HG02610 (cell line): ENCODE measurements at regions not wholly inside any gene's neighbourhood (a gene's known extent, or its start where the extent isn't known, plus 50 kb on each side); places are given as distances from the start of the nearest gene placed in this dataset.

ENCODE experiments used
- ATAC-seq: cut with Tn5 transposase; IDR thresholded peaks from one replicate; pipeline ENCODE4 v1.9.1; 2021; ENCODE audit warnings: mild to moderate bottlenecking, moderate library complexity; ENCODE audit not compliant: unreplicated experiment

DNA sequence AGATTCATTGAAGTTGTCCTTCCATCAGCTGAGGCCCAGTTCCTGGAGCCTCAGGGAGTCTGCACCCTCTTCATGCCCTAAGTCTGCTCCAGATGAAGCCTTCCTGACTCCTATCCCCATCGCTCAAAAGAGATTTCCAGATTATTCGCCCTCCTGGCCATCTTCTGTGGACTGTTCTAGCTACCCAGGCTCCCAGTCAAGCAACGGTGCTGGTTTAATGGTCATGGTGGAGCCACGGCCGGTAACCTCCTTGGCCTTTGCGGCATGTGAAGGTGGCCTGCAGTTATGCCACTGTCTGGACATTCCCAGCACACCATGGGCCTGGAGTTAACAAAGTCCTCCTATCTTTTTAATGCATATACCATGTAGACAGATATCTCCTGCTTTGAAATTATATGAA lies 140.1 kb upstream of the ASB18 start:
- no peak for ATAC-seq

DNA sequence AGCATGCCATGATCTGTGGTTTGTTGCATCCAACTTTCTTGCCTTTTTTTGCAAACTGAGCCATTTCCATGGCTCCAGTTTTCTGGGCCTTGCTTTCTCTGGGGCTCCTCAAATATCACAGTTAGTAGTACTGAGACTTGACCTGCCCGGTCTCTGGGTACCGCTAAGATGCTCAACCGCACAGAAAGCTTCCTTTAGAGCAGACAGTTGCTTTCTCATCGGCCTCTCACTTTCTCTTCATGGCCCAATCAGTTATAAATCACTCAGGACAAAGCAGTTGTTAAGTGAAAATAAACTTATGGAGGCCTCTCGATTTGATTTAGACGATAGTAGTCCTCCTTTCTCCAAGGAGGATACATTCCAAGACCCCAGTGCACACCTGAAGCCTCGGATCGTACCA lies 141.2 kb upstream of the ASB18 start:
- no peak for ATAC-seq

DNA sequence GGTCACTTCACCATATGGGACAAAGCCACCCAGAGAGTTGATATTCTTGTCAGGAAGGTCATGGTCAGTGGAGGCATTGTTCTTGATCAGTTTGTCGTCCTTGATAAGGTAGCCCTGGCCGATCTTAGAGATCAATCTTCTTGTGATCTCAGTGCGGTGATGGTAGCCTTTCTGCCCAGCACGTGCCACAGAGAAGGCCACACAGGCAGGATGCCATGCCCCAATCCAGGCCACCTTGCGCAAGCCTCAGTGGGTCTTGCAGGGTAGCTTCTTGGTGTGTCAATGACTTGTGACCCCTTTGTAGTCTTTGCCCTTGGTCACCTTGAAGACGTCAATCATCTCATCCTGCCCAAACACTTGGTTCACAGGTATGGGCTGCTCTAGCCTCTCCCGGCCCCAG lies 143.9 kb upstream of the ASB18 start:
- no peak for ATAC-seq

DNA sequence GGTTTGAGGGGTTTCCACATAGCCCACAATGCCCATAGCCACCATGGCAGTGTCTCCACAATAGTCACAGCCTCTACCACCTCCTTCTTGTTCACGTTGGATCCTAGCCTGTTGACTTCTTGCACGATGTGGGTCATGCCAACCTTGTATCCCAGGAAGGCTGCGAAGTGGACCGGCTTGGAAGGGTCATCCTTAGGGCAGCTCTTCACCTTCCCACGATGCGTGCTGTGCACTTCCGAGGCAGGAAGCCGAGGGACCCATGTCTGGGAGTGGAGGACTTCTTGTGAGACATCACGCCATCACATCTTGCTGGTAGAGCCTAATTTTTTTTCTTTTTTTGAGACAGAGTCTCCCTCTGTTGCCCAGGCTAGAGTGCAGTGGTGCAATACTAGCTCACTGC lies 144.6 kb upstream of the ASB18 start:
- ATAC-seq, result no peak

DNA sequence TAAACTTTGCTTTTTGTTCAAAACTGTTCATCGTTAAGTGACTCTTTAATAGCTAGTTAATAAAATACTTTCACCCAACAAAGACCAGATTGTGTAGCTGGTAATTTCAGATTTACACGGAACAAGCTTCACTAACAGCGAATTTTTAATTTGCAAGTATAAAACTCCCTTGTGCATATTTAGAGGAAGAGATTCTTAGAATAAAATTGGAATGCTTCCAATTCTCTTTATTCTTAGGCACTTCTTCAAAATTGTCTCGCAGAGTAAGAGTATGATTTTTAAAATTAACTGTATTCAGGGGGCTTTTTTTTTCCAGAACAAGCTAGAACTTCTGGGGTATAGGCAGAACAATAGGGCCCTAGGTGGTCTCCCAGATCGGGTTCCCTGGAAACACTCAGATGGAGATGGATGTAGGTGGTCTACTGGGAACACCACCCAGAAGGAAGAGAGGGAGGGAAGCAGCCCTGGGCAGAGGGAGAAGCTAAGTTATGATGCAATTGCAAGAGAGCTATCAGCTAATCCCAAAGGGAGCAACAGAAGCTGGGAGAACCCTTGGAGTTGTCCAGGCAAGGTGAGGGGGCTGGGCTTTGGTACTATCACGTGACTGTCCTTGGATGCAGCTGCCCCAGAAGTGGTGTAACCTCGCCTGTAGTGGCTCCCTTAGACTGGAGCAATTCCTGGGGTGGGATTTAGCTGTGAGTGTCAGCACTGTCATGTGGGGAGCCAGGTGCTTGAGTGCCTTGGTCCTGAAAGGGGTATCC lies 151.7 kb upstream of the ASB18 start:
- no peak for ATAC-seq

DNA sequence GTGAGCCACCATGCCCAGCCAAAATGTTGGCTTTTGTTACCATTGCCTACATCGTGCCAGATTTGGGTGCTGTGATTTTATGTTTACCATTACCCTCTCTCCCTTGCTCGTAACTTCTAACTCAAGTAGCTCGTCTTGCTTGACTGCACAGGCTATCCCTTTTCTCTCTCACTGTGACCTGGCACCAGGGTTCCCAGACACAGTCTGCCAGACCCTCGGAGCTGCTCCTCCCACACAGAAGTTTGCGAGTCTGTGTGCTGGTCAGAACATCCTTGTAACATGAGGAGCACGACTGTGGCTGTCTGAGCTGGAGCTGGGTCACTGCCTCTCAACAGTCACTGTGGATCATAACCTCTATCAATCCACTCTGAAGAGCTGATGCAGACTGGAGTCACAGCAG lies 152.5 kb upstream of the ACKR3 start:
- no peak for ATAC-seq

DNA sequence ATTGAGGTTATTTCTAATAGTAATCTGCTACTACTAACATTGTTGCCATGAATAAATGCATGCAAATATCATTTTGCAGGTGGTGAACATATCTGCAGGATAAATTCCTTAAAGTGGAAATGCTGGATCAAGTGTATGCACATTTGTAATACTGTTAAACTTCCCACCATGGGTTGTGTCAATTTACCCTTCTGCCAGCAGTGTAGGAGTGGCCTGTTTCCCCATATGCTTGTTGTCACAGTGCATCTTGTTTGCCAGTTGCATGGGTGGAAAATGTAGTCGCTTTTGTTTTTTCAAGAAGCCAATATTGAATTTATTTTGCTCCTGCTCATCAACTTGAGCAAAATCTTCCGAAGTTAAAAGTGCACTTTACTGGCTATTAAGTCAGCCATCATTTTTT lies 139.0 kb upstream of the ACKR3 start:
- no peak for ATAC-seq

DNA sequence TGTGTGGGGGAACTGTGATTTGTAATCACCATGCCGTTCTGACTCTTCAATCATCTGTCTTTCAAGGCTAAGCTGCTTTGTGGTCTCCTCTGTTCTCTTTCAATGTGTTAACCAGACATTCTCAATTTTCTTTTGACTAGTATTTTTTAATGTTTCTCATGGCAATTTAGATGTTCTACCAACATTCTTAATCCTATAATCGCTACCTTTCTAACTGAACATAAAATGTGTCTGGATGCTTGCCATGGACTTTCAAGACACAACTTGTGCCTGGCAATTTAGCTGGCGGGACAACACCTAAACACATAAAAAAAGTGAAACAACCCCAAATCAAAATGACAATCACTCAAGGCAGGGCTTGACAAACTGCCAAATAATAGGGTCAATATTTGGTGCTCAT lies 135.0 kb upstream of the ACKR3 start:
- ATAC-seq, result no peak

DNA sequence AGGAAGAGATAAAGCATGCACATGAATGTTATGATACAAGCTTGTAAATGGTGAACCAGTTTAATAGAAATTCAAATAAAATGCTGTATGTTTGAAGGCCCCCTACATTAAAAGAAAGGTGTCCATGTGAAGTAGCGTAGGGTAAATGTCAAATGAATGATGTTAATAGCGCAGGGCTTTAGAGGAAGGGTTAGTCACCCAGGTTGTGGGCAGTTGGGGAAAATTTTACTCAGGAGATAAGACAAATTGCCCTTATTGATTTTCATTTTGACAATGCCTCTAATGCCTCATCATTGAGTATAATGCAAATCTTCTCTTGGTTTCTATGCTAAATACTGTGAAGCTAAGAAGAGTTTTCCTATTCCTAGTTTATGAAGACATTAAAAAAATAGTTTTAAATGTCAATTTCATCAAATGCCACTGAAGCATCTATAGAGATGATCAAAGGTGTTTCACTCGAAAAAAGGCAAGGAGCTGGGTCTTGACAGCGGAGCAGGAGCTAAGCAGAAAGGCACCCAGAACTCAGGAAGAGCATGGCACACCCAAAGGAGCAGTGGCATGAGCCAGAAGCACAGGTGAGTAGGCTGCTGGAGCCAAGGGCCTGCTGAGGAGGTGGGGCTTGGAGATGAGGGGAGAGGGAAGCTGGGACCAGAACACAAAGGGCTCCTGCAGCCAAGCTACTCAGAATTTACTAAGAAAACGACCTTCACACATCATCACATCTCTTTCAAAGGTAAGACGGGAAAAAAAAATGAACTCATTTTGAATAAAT lies 129.3 kb upstream of the ACKR3 start:
- ATAC-seq, result no peak

DNA sequence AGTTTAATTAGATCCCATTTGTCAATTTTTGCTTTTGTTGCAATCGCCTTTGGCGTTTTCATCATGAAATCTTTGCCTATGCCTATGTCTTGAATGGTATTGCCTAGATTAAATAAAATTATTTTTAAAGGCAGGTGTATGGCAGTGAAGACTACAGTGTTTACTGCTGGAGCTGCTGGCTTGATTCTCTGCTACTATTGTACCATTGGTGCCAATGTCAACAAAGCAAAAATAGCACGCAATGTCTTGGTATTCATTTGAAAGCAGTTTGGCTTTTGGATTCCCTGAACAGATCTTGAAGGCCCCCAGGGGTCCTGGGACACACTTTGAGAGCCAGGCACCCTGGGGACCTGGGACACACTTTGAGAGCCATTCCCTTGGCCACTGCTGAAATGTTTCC lies 125.4 kb upstream of the ACKR3 start:
- no peak for ATAC-seq

DNA sequence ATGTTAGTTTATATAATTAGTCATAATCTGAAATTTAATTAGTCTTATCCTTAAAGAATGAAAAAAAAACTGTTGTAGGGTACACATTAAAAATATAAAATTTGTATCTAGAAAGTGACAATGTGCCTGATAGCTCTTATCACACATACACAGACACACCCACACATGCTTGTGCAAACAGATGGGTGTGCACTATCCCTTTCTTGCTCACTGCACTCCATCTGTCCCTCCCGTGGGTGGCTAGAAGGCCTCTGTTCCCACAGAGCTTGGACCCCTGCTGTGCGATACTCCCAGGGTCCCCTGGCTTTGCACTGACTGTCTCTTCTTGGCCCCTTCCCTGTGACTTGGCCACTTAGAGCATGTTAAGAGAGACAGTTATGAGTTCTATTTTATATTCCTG lies 123.9 kb upstream of the ACKR3 start:
- ATAC-seq, result no peak

DNA sequence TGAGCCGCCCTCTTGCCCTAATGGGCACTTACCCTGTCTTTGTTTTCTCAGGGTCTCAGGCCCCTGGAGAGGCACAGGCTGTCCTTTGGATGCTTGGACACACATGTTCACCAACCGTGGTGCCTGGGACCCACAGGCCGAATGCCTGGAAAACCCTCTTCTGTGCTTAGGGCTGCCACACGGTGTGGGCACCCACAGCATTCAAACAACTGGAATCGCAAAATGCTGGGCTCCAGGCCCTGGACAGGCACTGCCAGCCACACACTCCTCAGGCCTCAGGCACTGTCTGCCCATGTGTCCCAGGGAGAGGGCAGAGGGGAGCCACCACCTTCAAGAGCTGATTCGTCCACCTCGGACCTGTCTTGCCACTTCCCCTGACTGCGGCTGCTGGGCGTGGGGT lies 123.1 kb upstream of the ACKR3 start:
- ATAC-seq, result no peak

DNA sequence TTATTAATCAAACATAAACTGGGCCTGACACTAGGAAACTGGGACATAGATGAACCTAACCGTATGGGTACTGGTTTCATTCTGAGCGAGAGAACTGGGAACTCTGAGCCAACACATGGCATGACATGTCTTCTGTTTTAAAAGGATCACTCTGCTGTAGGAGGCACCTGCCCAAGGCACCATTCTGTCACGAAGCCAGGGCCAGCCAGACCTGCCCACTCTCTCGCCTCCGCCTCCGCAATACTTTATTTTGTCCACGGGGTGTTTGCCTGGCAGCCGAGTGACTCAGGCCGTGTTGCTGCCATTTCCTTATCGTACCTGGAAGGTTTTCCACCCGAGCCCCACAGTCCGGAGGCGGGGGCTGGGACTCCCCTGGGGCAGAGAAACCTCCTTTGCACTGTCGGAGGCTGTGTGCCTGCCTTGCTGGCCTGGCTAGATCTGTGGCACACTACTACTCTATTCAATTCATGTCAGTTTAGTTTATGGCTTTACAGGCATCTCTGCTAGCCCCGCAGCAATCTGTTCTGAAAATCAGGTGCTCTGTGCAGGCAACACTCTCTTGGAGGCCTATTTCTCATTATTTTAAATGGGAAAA lies 120.4 kb upstream of the ACKR3 start:
- no peak for ATAC-seq

DNA sequence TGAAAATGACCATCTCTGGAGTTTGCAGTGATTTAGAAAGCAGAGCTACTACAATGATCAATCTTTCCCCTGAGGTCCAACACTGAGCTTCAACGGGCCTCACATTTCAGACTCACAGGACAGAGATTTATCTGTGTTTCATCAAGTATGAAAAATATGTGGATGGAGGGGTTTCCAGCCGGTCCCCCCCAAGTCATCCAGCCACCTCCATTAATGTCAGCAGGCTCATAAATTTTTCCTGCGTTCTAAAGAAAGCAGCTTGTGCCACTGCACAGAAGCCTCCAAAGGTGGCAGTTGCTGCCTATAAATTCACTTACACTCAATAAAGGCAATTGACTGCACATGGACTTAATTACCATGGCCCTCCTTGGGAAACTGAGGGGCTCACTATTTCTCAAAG lies 117.4 kb upstream of the ACKR3 start:
- no peak for ATAC-seq

DNA sequence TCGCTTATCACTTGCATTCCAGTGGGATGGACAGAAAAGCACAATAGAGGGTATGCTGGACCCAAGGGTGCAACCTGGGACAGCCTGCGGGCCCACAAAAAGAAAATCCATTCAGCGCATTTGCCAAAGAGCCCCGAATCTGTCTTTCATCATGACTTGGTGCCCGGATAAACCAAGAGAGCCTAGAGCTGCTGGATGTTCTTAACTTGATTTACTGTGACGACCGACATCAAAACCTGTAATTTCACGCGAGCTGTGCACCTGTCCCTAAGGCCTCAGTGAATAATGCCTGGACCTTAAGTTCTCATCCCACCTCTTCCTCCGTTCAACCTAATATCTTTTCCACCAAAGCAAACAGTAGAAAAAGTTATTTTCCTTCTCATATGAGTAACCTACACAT lies 115.5 kb upstream of the ACKR3 start:
- no peak for ATAC-seq

DNA sequence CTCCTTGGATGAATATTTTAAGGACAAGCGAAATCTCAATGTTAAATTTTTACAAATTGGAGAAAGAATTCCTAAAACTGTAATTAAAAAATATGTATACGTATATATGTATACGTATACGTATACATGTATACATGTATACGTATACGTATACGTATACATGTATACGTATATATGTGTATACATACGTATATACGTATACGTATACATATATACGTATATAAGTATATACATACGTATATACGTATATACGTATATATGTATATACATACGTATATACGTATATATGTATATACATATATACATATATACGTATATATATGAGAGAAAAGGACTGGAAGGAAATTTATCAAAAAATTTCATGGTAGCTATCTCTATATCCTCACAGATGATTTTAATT lies 110.2 kb upstream of the ACKR3 start:
- ATAC-seq, result no peak

DNA sequence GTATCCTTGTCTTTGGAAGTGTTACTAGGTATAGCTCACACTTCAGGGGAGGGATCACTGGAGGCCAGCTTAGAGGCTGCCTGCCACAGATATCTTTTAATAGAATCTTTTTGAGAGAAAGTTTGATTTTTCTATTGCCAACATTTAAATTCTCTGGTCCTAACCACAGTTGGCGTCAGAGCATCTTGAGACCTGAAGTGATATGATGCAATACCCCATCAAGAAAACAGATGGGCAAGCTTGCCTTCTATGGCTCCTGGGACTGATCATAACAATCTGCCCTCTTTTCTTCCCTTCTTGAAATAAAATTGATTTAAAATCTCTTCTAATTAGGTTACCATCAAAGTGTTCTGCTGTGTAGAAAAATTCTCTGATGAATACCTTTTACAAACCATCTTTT lies 105.5 kb upstream of the ACKR3 start:
- no peak for ATAC-seq

DNA sequence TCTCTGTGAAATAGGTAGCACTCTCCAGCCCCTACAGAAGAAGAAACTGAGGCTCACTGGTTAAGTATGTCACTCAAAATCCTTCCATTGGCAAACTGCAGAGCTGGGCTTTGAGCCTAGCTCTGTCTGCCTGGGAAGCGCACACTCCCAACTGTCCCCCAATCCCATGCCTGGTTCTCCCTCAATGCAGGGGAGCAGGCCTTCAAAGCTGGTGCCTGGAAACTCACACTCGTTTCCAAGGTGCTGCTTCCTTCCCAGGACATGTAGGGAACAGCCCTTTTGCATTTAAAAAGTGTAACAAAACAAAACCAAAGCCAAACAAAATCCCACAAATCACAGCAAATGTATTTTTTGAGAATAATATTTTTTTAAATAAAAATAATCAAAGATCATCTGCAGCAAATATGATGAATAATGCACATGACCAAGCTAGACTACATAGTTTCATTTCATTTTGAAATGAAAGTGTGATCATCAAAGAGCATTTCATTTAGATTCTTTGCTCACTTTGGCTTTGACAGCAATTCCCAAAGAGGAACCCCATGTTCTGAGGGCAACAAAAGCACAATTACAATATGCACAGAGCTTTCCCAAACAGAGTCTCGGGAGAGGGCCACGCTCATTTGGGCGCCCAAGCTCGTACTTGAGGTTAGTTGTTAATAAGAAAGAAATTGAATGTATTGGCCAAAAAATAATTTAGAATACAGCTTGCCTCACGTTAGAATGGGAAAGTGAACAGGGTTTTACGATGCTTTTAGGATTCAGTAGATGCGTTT lies 96.7 kb upstream of the ACKR3 start:
- no peak for ATAC-seq

DNA sequence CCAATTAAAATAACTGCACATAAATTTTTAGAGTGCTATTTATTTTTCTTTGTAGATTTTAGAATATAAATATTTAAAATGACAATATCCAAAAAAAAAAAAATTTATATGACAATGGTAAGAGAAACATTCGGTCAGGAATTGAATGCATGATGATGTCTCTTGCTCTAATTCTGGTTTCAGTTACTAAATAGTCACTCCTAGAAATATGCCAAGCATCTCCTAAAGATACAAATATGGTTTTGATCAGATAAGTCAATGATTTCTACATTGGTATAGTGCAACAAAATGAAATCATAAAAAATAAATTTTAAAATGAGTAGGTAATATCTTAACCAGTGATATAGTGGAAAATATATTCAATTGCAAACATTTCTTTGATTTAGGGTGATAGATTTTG lies 95.9 kb upstream of the ACKR3 start:
- ATAC-seq, result no peak

DNA sequence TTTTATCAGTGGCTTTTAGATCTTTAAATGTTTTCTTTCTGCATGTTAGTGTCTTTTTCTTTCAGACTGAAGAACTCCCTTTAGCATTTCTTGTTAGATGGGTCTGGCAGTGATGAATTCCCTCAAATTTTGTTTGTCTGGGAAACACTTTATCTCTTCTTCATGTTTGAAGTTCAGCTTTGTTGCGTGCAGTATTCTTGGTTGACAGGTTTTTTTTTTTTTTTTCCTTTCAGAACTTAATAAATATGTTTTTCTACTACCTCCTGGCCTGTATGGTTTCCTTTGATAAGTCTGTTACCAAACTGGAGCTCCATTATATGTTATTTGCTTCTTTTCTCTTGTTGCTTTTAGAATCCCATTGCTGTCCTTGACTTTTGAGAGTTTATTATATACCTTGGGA lies 89.8 kb upstream of the ACKR3 start:
- no peak for ATAC-seq

DNA sequence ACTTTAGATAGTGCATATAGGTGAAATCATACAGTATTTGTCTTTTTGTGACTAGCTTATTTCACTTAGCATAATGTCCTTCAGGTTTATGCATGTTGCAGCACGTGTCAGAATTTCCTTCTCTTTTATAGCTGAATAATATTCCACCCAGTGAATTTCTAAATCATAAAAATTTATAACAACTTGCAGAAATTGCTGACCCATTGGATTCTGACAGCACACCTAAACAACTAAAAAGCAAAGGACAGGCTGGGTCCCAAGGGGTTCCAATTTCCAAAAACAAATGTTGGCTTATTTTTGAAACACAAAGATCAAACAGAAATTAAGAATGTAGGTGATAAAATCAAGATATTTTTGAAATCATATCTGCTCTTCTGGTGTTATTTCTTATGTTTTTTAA lies 86.5 kb upstream of the ACKR3 start:
- no peak for ATAC-seq

DNA sequence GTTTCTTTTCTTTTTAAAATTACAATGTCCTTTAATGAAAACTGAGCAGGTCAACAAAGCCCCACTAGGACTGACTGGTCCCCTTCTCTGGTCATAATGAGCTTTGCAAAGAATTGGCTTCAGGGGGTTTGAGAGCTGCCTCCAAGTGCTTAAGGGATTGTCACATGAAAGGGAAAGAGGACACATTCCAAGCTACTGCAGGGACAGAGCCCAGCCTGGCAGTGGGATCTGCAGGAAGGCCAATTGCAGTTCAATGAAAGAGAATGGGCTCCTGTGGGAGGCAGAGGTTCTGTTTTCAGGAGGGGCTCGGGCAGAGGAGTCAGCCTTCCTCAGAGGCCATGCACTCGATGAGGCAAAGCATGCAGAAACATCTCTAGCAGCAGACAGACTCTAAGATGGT lies 84.1 kb upstream of the ACKR3 start:
- no peak for ATAC-seq
